ENCODE measurements at regions not wholly inside any gene's neighbourhood (a gene's known extent, or its start where the extent isn't known, plus 50 kb on each side); places are given as distances from the start of the nearest gene placed in this dataset.

GRCh38 chr20:48024539-48024938 lies 239.3 kb upstream of the SULF2 start:
- no peak for TF ChIP-seq CTCF (IDR thresholded peaks at IDR 0.05; ENCODE audit: borderline replicate concordance, extremely low read depth, low read length, poor library complexity, severe bottlenecking)
- TF ChIP-seq EZH2 (IDR thresholded peaks at IDR 0.05; ENCODE audit: borderline replicate concordance, low read depth, low read length, severe bottlenecking) = no peak
